ENCODE measurements at regions not wholly inside any gene's neighbourhood (a gene's known extent, or its start where the extent isn't known, plus 50 kb on each side); places are given as distances from the start of the nearest gene placed in this dataset.

GRCh38 chr2:75277111-75277510 lies 77.8 kb upstream of the TACR1 start:
- no peak for DNase-seq

GRCh38 chr2:75276093-75277029 lies 77.0 kb upstream of the TACR1 start:
- no peak for DNase-seq

GRCh38 chr2:75274936-75275335 lies 75.6 kb upstream of the TACR1 start:
- no peak for DNase-seq

- DNase-seq, result no peak
Measured at GRCh38 chr2:75268112-75268511, 68.8 kb upstream of the TACR1 start.

GRCh38 chr2:75261923-75262322 lies 62.6 kb upstream of the TACR1 start:
- DNase-seq, result no peak

- no peak for DNase-seq
Measured at GRCh38 chr2:75260946-75261345, 61.6 kb upstream of the TACR1 start.

GRCh38 chr2:75258620-75259019 lies 59.3 kb upstream of the TACR1 start:
- no peak for DNase-seq

GRCh38 chr2:75256485-75256884 lies 57.2 kb upstream of the TACR1 start:
- no peak for DNase-seq

GRCh38 chr2:75253526-75253925 lies 54.2 kb upstream of the TACR1 start:
- DNase-seq, result no peak

GRCh38 chr2:75251896-75252295 lies 52.6 kb upstream of the TACR1 start:
- no peak for DNase-seq
